ENCODE measurements at regions not wholly inside any gene's neighbourhood (a gene's known extent, or its start where the extent isn't known, plus 50 kb on each side); places are given as distances from the start of the nearest gene placed in this dataset.

DNA sequence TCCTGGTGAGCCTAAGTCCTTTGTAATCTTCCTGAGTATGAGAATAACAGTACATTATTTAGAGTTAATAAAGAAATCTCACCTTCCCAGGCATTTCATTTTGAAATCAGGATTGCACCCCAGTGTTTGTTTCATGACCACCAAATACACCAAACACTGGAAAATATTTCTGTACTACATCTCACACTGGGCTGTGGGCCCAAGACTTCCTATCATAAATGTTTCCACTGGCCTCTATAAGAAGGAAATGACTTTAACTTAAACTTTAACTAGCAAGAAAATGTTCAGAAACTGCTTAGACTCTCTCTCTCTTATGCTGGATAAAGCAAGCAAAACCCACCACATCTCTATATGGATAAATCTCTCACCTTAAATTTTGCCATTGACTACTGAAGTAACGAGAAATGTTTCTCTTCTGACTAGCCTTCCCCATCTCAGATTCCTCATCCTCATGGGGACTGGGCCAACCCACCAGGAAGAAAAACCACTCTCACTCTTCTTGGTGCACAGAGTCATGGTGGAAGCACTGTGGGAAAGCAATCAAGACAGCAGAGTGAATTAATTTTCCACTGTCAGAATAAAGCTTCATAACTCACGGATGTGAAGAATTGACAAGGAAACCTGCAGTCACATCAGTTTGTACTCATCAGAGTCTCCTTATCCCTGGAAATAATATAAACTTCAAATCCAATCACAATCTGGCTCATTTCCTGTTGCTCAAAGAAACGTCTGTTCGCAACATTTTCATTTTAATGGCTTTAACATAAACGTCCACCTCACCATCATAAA lies 859.6 kb downstream of the EPHA3 start:
- no peak for TF ChIP-seq CTCF (IDR thresholded peaks at IDR 0.05; ENCODE audit: low read depth, low read length, missing input control)
- no peak for TF ChIP-seq REST (IDR thresholded peaks at IDR 0.05)
- no peak for TF ChIP-seq MAX (IDR thresholded peaks at IDR 0.05)
- no peak for TF ChIP-seq TAF1 (conservative IDR thresholded peaks at IDR 0.05)
- TF ChIP-seq SP1 (IDR thresholded peaks at IDR 0.05): no peak
- no peak for TF ChIP-seq YY1 (IDR thresholded peaks at IDR 0.05)
- TF ChIP-seq ATF3 (IDR thresholded peaks at IDR 0.05): no peak
- TF ChIP-seq RAD21 (IDR thresholded peaks at IDR 0.05): no peak
- no peak for TF ChIP-seq FOXA1 (IDR thresholded peaks at IDR 0.05)
- TF ChIP-seq JUND (IDR thresholded peaks at IDR 0.05): no peak
- TF ChIP-seq, protein P1, sequence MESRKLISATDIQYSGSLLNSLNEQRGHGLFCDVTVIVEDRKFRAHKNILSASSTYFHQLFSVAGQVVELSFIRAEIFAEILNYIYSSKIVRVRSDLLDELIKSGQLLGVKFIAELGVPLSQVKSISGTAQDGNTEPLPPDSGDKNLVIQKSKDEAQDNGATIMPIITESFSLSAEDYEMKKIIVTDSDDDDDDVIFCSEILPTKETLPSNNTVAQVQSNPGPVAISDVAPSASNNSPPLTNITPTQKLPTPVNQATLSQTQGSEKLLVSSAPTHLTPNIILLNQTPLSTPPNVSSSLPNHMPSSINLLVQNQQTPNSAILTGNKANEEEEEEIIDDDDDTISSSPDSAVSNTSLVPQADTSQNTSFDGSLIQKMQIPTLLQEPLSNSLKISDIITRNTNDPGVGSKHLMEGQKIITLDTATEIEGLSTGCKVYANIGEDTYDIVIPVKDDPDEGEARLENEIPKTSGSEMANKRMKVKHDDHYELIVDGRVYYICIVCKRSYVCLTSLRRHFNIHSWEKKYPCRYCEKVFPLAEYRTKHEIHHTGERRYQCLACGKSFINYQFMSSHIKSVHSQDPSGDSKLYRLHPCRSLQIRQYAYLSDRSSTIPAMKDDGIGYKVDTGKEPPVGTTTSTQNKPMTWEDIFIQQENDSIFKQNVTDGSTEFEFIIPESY (IDR thresholded peaks at IDR 0.05): no peak
- no peak for TF ChIP-seq EGR1 (IDR thresholded peaks at IDR 0.05; ENCODE audit: low read depth in 2 of 2)
